ENCODE measurements at regions not wholly inside any gene's neighbourhood (a gene's known extent, or its start where the extent isn't known, plus 50 kb on each side); places are given as distances from the start of the nearest gene placed in this dataset.

DNA sequence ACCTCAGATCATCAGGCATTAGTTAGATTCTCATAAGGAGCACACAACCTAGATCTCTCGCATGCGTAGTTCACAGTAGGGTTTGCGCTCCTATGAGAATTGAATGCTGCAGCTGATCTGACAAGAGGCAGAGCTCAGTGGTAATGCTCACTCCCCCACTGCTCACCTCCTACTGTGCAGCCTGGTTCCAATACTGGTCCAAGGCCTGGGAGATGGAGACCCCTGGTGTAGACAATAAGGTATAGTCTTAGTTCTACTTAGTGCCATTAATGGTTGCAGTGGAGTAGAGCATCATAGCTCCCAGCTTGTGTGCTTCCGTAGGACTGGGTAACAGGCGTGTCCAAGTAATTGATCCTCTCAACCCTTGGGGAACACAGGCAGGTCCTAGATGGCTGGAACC is 70.4 kb upstream of the ANKRD55 start:
- peaks cover 2% of the 10 kb centered on the region; the same call in 1 of the 2 replicates for H3K4me1 ChIP-seq (ENCODE audit: insufficient read depth, low read length)
- H2AK5ac ChIP-seq (ENCODE audit: insufficient read length, low read length), result no peak overlapping the region
- no peak overlapping the region for H3K9ac ChIP-seq (ENCODE audit: extremely low read depth, insufficient read length, low read length)
- no peak overlapping the region for H4K8ac ChIP-seq (replicated peaks; ENCODE audit: insufficient read length, low read depth, low read length)
- TF ChIP-seq, protein P1, sequence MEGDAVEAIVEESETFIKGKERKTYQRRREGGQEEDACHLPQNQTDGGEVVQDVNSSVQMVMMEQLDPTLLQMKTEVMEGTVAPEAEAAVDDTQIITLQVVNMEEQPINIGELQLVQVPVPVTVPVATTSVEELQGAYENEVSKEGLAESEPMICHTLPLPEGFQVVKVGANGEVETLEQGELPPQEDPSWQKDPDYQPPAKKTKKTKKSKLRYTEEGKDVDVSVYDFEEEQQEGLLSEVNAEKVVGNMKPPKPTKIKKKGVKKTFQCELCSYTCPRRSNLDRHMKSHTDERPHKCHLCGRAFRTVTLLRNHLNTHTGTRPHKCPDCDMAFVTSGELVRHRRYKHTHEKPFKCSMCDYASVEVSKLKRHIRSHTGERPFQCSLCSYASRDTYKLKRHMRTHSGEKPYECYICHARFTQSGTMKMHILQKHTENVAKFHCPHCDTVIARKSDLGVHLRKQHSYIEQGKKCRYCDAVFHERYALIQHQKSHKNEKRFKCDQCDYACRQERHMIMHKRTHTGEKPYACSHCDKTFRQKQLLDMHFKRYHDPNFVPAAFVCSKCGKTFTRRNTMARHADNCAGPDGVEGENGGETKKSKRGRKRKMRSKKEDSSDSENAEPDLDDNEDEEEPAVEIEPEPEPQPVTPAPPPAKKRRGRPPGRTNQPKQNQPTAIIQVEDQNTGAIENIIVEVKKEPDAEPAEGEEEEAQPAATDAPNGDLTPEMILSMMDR (conservative IDR thresholded peaks at IDR 0.05), result no peak; the same call in 2 of the 3 replicates
- no peak overlapping the region for H3K4ac ChIP-seq (ENCODE audit: low read depth, low read length)
- no peak overlapping the region for H3K27ac Mint-ChIP-seq
- H3K27me3 Mint-ChIP-seq (ENCODE audit: low read depth), result no peaks in the 10 kb centered on the region
- H3K56ac ChIP-seq (ENCODE audit: insufficient read length, low read depth, low read length), result no peak overlapping the region
- no peak overlapping the region for H3K4me3 Mint-ChIP-seq
- no peak overlapping the region for H3K23ac ChIP-seq (ENCODE audit: insufficient read length, low read depth, low read length)
- no peak for DNase-seq
- H4K20me1 ChIP-seq (ENCODE audit: control insufficient read depth, insufficient read depth, insufficient read length), result no peaks in the 10 kb centered on the region
- no peaks in the 10 kb centered on the region for H3K79me2 ChIP-seq (ENCODE audit: insufficient read depth, low read length)
- H3K14ac ChIP-seq (ENCODE audit: insufficient read depth, low read length), result no peak overlapping the region
- no peak overlapping the region for H3T11ph ChIP-seq (ENCODE audit: low read length)
- H3K9me3 Mint-ChIP-seq, result peaks cover 7 to 13% of the 10 kb centered on the region in 2 experiments; a peak in 4 of 5 replicates
- no peaks in the 10 kb centered on the region for H3K4me1 Mint-ChIP-seq
- no peaks in the 10 kb centered on the region for H3K79me1 ChIP-seq (ENCODE audit: insufficient read depth, low read depth, low read length, poor library complexity, severe bottlenecking)
- H3K18ac ChIP-seq (ENCODE audit: insufficient read length, low read depth, low read length), result no peak overlapping the region
- H3K4me2 ChIP-seq (ENCODE audit: insufficient read depth, insufficient read length, low read length), result no peak overlapping the region
- no CpG with 5 or more reads among the region's 5 CpGs for WGBS (ENCODE audit: extremely low coverage, insufficient read length, low lambda C conversion rate)
- H2BK5ac ChIP-seq (ENCODE audit: insufficient read length, low read length), result no peak overlapping the region
- no peak overlapping the region for H2BK15ac ChIP-seq (ENCODE audit: low read depth, low read length)
- H3K27ac ChIP-seq (ENCODE audit: insufficient read length, low read depth, low read length), result no peak overlapping the region
- no peak overlapping the region for H2BK12ac ChIP-seq (ENCODE audit: insufficient read length, low read depth, low read length)
- H2AFZ ChIP-seq (ENCODE audit: low read length), result no peak overlapping the region
- H3K9me3 ChIP-seq (ENCODE audit: control insufficient read depth, low read depth, low read length), result no peaks in the 10 kb centered on the region
- H2BK120ac ChIP-seq (ENCODE audit: low read depth, low read length, poor library complexity, severe bottlenecking), result no peak overlapping the region
- H3K23me2 ChIP-seq (ENCODE audit: insufficient read length, low read depth, low read length, poor library complexity, severe bottlenecking), result no peaks in the 10 kb centered on the region
- H2BK20ac ChIP-seq (ENCODE audit: low read depth, low read length, poor library complexity, severe bottlenecking), result no peak overlapping the region
- H4K91ac ChIP-seq (ENCODE audit: insufficient read length, low read depth, low read length), result no peak overlapping the region
- H4K5ac ChIP-seq (ENCODE audit: insufficient read length, low read depth, low read length), result no peak overlapping the region
- H3K36me3 Mint-ChIP-seq (ENCODE audit: insufficient read depth in 1 of 3, low read depth in 3 of 3), result peaks cover 0 to 2% (median 2%) of the 10 kb centered on the region in 3 experiments; a peak in 4 of 7 replicates
- H3K27me3 ChIP-seq (ENCODE audit: insufficient read depth, low read length), result no peaks in the 10 kb centered on the region; the same call in 1 of the 2 replicates

Data from H9 (cell line).